ENCODE measurements at regions not wholly inside any gene's neighbourhood (a gene's known extent, or its start where the extent isn't known, plus 50 kb on each side); places are given as distances from the start of the nearest gene placed in this dataset.

DNA sequence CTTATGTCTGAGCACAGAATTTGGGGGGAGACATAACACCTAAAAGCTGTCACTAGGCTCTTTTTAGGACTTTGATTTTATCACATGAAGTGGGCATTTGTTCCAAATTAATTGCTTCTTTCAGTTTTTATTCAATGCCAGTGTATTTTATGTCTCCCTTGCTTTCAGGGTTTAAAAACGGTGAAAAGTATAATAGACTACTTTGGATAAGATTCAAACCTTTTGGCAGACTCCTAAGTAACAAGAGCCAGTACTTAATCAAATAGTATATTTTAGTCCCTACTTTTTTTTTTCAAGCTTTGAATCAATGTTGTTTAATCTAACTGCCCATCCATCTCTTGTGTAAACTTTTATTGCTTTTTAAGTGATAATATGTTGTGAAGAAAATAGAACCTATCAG is 847.2 kb upstream of the DPPA4 start:
- DNase-seq (ENCODE audit: low spot score) (no peak), ATAC-seq (no peak)
- TF ChIP-seq ZNF416 (CRISPR knock-in tag; IDR thresholded peaks at IDR 0.05) (no peak), ZNF219 (CRISPR knock-in tag; IDR thresholded peaks at IDR 0.05; ENCODE audit: borderline replicate concordance) (no peak), ZMAT4 (CRISPR knock-in tag; IDR thresholded peaks at IDR 0.05) (no peak), SOX15 (CRISPR knock-in tag; IDR thresholded peaks at IDR 0.05) (no peak), ZBTB43 (CRISPR knock-in tag; IDR thresholded peaks at IDR 0.05) (no peak), ZNF138 (CRISPR knock-in tag; conservative IDR thresholded peaks at IDR 0.05) (no peak), STAT6 (CRISPR knock-in tag; conservative IDR thresholded peaks at IDR 0.05; ENCODE audit: low read depth) (no peak), NFYB (CRISPR knock-in tag; conservative IDR thresholded peaks at IDR 0.05; ENCODE audit: low read depth) (no peak), GRHL2 (CRISPR knock-in tag; IDR thresholded peaks at IDR 0.05; ENCODE audit: insufficient replicate concordance, severe bottlenecking) (no peak), FOXJ3 (CRISPR knock-in tag; IDR thresholded peaks at IDR 0.05; ENCODE audit: borderline replicate concordance) (no peak), TEAD4 (CRISPR knock-in tag; IDR thresholded peaks at IDR 0.05) (no peak), CREM (CRISPR knock-in tag; IDR thresholded peaks at IDR 0.05) (no peak), ZNF396 (CRISPR knock-in tag; IDR thresholded peaks at IDR 0.05; ENCODE audit: borderline replicate concordance) (no peak), FOXK1 (CRISPR knock-in tag; IDR thresholded peaks at IDR 0.05) (no peak)
- TF ChIP-seq, protein P1, sequence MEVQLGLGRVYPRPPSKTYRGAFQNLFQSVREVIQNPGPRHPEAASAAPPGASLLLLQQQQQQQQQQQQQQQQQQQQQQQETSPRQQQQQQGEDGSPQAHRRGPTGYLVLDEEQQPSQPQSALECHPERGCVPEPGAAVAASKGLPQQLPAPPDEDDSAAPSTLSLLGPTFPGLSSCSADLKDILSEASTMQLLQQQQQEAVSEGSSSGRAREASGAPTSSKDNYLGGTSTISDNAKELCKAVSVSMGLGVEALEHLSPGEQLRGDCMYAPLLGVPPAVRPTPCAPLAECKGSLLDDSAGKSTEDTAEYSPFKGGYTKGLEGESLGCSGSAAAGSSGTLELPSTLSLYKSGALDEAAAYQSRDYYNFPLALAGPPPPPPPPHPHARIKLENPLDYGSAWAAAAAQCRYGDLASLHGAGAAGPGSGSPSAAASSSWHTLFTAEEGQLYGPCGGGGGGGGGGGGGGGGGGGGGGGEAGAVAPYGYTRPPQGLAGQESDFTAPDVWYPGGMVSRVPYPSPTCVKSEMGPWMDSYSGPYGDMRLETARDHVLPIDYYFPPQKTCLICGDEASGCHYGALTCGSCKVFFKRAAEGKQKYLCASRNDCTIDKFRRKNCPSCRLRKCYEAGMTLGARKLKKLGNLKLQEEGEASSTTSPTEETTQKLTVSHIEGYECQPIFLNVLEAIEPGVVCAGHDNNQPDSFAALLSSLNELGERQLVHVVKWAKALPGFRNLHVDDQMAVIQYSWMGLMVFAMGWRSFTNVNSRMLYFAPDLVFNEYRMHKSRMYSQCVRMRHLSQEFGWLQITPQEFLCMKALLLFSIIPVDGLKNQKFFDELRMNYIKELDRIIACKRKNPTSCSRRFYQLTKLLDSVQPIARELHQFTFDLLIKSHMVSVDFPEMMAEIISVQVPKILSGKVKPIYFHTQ (CRISPR knock-in tag; IDR thresholded peaks at IDR 0.05) = no peak
- TF ChIP-seq, protein P2, sequence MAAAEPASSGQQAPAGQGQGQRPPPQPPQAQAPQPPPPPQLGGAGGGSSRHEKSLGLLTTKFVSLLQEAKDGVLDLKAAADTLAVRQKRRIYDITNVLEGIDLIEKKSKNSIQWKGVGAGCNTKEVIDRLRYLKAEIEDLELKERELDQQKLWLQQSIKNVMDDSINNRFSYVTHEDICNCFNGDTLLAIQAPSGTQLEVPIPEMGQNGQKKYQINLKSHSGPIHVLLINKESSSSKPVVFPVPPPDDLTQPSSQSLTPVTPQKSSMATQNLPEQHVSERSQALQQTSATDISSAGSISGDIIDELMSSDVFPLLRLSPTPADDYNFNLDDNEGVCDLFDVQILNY (CRISPR knock-in tag; IDR thresholded peaks at IDR 0.05) = no peak
- TF ChIP-seq, protein P3, sequence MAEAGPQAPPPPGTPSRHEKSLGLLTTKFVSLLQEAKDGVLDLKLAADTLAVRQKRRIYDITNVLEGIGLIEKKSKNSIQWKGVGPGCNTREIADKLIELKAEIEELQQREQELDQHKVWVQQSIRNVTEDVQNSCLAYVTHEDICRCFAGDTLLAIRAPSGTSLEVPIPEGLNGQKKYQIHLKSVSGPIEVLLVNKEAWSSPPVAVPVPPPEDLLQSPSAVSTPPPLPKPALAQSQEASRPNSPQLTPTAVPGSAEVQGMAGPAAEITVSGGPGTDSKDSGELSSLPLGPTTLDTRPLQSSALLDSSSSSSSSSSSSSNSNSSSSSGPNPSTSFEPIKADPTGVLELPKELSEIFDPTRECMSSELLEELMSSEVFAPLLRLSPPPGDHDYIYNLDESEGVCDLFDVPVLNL (CRISPR knock-in tag; IDR thresholded peaks at IDR 0.05; ENCODE audit: borderline replicate concordance, low read depth) = no peak
- TF ChIP-seq, protein P4, sequence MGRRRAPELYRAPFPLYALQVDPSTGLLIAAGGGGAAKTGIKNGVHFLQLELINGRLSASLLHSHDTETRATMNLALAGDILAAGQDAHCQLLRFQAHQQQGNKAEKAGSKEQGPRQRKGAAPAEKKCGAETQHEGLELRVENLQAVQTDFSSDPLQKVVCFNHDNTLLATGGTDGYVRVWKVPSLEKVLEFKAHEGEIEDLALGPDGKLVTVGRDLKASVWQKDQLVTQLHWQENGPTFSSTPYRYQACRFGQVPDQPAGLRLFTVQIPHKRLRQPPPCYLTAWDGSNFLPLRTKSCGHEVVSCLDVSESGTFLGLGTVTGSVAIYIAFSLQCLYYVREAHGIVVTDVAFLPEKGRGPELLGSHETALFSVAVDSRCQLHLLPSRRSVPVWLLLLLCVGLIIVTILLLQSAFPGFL (CRISPR knock-in tag; IDR thresholded peaks at IDR 0.05; ENCODE audit: borderline replicate concordance) = no peak
- TF ChIP-seq, protein P5, sequence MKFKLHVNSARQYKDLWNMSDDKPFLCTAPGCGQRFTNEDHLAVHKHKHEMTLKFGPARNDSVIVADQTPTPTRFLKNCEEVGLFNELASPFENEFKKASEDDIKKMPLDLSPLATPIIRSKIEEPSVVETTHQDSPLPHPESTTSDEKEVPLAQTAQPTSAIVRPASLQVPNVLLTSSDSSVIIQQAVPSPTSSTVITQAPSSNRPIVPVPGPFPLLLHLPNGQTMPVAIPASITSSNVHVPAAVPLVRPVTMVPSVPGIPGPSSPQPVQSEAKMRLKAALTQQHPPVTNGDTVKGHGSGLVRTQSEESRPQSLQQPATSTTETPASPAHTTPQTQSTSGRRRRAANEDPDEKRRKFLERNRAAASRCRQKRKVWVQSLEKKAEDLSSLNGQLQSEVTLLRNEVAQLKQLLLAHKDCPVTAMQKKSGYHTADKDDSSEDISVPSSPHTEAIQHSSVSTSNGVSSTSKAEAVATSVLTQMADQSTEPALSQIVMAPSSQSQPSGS (CRISPR knock-in tag; IDR thresholded peaks at IDR 0.05; ENCODE audit: borderline replicate concordance, low read depth) = no peak
- TF ChIP-seq, protein P6, sequence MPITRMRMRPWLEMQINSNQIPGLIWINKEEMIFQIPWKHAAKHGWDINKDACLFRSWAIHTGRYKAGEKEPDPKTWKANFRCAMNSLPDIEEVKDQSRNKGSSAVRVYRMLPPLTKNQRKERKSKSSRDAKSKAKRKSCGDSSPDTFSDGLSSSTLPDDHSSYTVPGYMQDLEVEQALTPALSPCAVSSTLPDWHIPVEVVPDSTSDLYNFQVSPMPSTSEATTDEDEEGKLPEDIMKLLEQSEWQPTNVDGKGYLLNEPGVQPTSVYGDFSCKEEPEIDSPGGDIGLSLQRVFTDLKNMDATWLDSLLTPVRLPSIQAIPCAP (CRISPR knock-in tag; IDR thresholded peaks at IDR 0.05) = no peak
- H3K4me1 Mint-ChIP-seq = peaks cover 4% of the 10 kb centered on the region; the same call in 1 of the 2 replicates
- H3K27me3 Mint-ChIP-seq (ENCODE audit: low read depth) = no peaks in the 10 kb centered on the region
- H3K27ac Mint-ChIP-seq = no peak overlapping the region
- H3K4me3 Mint-ChIP-seq = no peak overlapping the region
- ChIA-PET POLR2A (no interaction called here), CTCF (no interaction called here)
- H3K9me3 Mint-ChIP-seq = peaks cover 18% of the 10 kb centered on the region
- H3K36me3 Mint-ChIP-seq = peaks cover 9% of the 10 kb centered on the region

Measured in WTC11 (cell line).